ENCODE measurements at regions not wholly inside any gene's neighbourhood (a gene's known extent, or its start where the extent isn't known, plus 50 kb on each side); places are given as distances from the start of the nearest gene placed in this dataset.

DNA sequence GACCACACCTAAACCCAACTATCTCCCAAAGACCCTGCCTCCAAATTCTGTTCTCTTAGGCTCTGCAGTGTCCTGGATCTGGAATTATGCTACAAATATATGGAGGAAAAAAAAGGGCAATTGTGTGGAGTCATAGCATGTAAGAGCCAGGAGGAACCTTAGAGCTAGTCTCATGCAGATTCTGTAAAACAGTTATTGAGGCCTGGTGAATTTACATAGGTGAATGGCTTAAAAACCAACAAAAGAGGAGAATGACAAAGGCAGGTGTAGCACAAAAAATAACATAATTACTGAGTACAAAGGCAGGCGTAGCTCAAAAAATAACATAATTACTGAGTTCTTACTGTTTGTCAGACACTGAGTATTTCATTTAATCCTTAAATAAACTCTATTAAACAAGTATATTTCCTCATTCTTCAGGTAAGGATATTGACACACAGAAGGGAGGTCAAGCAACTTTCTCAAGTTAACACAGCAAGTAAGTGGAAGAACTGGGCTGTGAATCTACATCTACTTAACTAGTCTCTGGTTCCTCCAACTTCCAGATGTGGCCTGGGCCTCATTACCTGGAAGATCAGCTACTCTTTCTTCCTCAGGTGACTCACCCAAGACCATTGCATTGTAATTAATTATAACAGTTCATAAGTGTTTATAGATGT lies 938.9 kb upstream of the TENM4 start:
- ChIA-PET CTCF (no interaction called here), POLR2A (no interaction called here)

GRCh38 chr11:80371931-80372330 lies 931.1 kb upstream of the TENM4 start:
- H3K36me3 Mint-ChIP-seq (ENCODE audit: low read depth) = no peaks in the 10 kb centered on the region
- no peaks in the 10 kb centered on the region for H3K4me1 Mint-ChIP-seq (ENCODE audit: low read depth)
- ChIA-PET CTCF (no interaction called here), POLR2A (no interaction called here)
- ATAC-seq = no peak
- H3K9me3 Mint-ChIP-seq = peaks cover 7% of the 10 kb centered on the region
- H3K27ac Mint-ChIP-seq = no peak overlapping the region
- no peak for TF ChIP-seq CTCF (IDR thresholded peaks at IDR 0.05)
- no peak overlapping the region for H3K4me3 Mint-ChIP-seq
- intact Hi-C loops (cut with micrococcal nuclease) = no loop called here
- no peaks in the 10 kb centered on the region for H3K27me3 Mint-ChIP-seq
- no peak for DNase-seq

More for the DNA sequence above, 938.9 kb upstream of the TENM4 start:
- H3K9me3 Mint-ChIP-seq = peaks cover 2% of the 10 kb centered on the region
- H3K36me3 Mint-ChIP-seq (ENCODE audit: low read depth) = no peaks in the 10 kb centered on the region
- H3K27ac Mint-ChIP-seq = no peak overlapping the region
- intact Hi-C loops (cut with micrococcal nuclease) = no loop called here
- DNase-seq = no peak
- ATAC-seq = no peak
- no peaks in the 10 kb centered on the region for H3K4me1 Mint-ChIP-seq (ENCODE audit: low read depth)
- no peak for TF ChIP-seq CTCF (IDR thresholded peaks at IDR 0.05)
- no peak overlapping the region for H3K4me3 Mint-ChIP-seq
- H3K27me3 Mint-ChIP-seq = no peaks in the 10 kb centered on the region

DNA sequence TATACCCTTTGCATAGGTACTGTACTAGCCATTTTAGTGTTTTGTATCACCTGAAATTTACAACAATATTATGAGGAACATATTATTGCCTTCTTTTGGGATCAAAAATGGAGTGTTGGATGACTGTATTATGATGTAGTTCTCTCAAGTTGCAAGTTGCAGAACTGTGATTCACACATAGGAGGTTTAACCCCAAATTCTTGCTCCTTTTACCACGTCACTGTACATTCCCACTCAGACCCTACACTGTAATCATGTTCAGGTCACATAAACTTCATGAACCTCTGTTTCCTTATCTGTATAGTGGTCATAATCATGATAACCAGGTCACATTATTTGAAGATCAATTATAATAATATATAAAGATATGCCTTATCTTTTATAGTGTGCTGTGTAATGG lies 925.1 kb upstream of the TENM4 start:
- ChIA-PET CTCF (no interaction called here), POLR2A (no interaction called here)
- Mint-ChIP-seq H3K27ac (no peak overlapping the region), H3K4me3 (no peak overlapping the region), H3K9me3 (peaks cover 8% of the 10 kb centered on the region), H3K27me3 (no peaks in the 10 kb centered on the region), H3K4me1 (ENCODE audit: low read depth) (no peaks in the 10 kb centered on the region), H3K36me3 (ENCODE audit: low read depth) (no peaks in the 10 kb centered on the region)
- TF ChIP-seq CTCF (IDR thresholded peaks at IDR 0.05) = no peak
- DNase-seq = no peak
- intact Hi-C loops (cut with micrococcal nuclease) = no loop called here
- ATAC-seq = no peak

DNA sequence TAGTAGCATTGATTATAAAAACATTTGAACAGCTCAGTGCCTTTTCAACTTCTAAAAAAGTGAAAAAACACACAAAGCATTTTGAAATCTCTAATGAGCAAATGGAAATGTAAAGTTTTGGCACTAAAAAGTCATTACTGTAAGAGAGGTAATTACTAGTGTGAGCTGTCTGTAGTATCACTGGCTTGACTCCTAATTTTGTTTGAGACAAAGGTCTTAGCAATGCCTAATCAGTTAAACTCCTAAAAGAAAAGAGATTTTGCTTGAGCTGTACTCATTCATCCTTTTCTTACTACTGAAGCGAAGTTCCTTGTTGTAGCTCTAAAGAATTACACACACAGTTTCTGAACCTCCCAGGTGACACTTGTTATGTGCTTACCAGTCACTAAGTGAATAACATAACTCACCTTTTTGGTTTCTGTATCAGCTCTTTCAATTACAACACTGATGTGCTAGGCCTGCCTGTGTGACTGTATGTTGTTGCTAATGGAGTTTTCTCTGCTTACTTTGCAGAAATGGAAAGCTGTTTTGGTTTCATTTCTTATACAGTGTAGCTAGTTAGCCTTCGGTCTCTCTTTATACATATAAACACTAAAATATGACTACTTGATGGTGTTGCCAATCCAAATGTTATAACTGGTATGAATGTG lies 924.4 kb upstream of the TENM4 start:
- DNase-seq (no peak), ATAC-seq (no peak)
- H3K4me1 Mint-ChIP-seq (ENCODE audit: low read depth) = no peaks in the 10 kb centered on the region
- no peaks in the 10 kb centered on the region for H3K27me3 Mint-ChIP-seq
- no peak overlapping the region for H3K27ac Mint-ChIP-seq
- H3K4me3 Mint-ChIP-seq = no peak overlapping the region
- no peaks in the 10 kb centered on the region for H3K36me3 Mint-ChIP-seq (ENCODE audit: low read depth)
- CTCF ChIA-PET = no interaction called here
- no peak for TF ChIP-seq CTCF (IDR thresholded peaks at IDR 0.05)
- H3K9me3 Mint-ChIP-seq = peaks cover 5% of the 10 kb centered on the region
- intact Hi-C loops (cut with micrococcal nuclease) = no loop called here
- POLR2A ChIA-PET = no interaction called here

DNA sequence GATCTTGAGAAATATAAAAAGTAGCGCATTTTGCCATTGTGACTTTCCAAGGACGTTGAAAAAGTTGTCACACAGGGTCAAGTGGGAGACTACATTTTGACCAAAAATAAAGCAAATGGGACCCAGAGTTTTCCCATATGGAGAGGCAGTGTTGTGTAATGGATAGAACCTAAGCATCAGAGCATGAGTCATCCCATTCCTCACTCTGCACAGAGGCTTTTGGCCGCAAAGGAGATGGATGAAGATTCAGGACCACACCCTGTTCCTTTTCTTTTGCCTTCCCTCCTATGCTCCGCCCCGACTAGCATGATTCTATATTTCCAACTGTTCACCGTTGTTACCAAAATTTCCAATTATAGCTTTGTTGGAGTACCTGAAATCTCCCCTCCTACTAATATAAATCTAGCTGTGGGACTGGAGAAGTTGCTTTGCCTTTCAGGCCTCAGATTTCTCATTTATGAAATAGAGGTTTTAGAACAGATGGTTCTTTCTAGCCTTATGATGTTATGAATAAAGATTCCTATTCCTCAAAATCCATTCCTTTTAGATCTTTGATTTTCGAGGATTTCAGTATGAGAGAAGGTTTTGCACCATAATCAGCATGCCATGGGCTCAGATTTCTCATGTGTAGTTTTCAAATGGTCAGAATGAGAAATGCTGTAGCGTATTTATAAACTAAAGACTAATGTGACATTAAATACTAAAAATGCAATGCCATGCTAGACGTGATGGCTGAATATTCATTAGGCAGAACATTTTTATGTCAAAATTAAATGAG lies 921.9 kb upstream of the TENM4 start:
- no peak for TF ChIP-seq CTCF (IDR thresholded peaks at IDR 0.05)
- H3K9me3 Mint-ChIP-seq = peaks cover 8% of the 10 kb centered on the region
- POLR2A ChIA-PET = no interaction called here
- DNase-seq (no peak), ATAC-seq (no peak)
- CTCF ChIA-PET = no interaction called here
- H3K27ac Mint-ChIP-seq = no peak overlapping the region
- H3K4me1 Mint-ChIP-seq (ENCODE audit: low read depth) = no peaks in the 10 kb centered on the region
- no peaks in the 10 kb centered on the region for H3K36me3 Mint-ChIP-seq (ENCODE audit: low read depth)
- no peak overlapping the region for H3K4me3 Mint-ChIP-seq
- H3K27me3 Mint-ChIP-seq = no peaks in the 10 kb centered on the region
- intact Hi-C loops (cut with micrococcal nuclease) = no loop called here
